ENCODE measurements at regions not wholly inside any gene's neighbourhood (a gene's known extent, or its start where the extent isn't known, plus 50 kb on each side); places are given as distances from the start of the nearest gene placed in this dataset.
"Not testable (repeated sequence)": the region's sequence is repeated elsewhere in the genome, so short reads cannot be mapped to it uniquely, and the experiment has no call there.

GRCh38 chr11:21710809-21711208, 482.1 kb upstream of the ANO5 start:
- no peaks in the 10 kb centered on the region for H3K9me3 ChIP-seq (ENCODE audit: control insufficient read depth in 2 of 3, low read length in 3 of 3)
- intact Hi-C loops (cut with micrococcal nuclease): no loop called here
- ChIA-PET POLR2A (interaction anchor here (0.7 kb wide), 1 partner anchor 84 kb away, joined by 4 read pairs; no protein-coding TSS in a partner anchor), CTCF (no interaction called here)
- H3K4me1 ChIP-seq (ENCODE audit: control insufficient read depth in 2 of 2, insufficient read depth in 2 of 2, low read length in 2 of 2): no peaks in the 10 kb centered on the region
- H3K27ac ChIP-seq (ENCODE audit: low read depth, low read length): no peak overlapping the region
- H3K27ac Mint-ChIP-seq: no peak overlapping the region
- no peaks in the 10 kb centered on the region for H3K27me3 ChIP-seq (ENCODE audit: control insufficient read depth in 2 of 2, insufficient read depth in 2 of 2, low read length in 2 of 2)
- no peak overlapping the region for H3K4me3 ChIP-seq (ENCODE audit: low read length)
- H3K36me3 ChIP-seq (ENCODE audit: control insufficient read depth in 2 of 3, insufficient read depth in 3 of 3, low read length in 3 of 3): no peaks in the 10 kb centered on the region
- peaks cover 0 to 8% (median 3%) of the 10 kb centered on the region in 11 donors for H3K9me3 Mint-ChIP-seq
- DNase-seq (no peak), ATAC-seq (no peak)
- no peaks in the 10 kb centered on the region for H3K36me3 Mint-ChIP-seq
- H3K4me1 Mint-ChIP-seq: no peaks in the 10 kb centered on the region
- no peaks in the 10 kb centered on the region for H3K27me3 Mint-ChIP-seq
- no peak overlapping the region for H3K4me3 Mint-ChIP-seq

DNA sequence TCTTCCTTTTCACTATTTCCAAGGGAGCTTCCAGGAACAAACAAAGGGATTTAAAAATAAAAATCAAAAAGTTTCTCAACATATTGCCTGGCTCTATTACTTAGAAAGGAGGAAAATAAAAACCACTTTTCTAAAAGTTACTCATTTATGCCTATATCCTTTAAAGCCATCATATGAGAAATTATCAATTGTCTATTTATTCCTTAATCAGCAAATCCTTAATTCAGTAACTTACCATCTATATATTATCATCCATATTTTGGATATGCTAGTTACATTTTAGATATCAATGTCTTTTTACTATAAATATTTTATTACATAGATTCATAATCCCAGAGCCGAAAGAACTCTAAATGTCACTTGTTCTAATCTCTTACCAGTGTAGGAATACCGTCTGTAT, 481.5 kb upstream of the ANO5 start:
- Histone ChIP-seq H3K9me3 (ENCODE audit: control insufficient read depth in 2 of 3, low read length in 3 of 3) (no peaks in the 10 kb centered on the region), H3K4me1 (ENCODE audit: control insufficient read depth in 2 of 2, insufficient read depth in 2 of 2, low read length in 2 of 2) (no peaks in the 10 kb centered on the region), H3K27me3 (ENCODE audit: control insufficient read depth in 2 of 2, insufficient read depth in 2 of 2, low read length in 2 of 2) (no peaks in the 10 kb centered on the region), H3K27ac (ENCODE audit: low read depth, low read length) (no peak overlapping the region), H3K36me3 (ENCODE audit: control insufficient read depth in 2 of 3, insufficient read depth in 3 of 3, low read length in 3 of 3) (no peaks in the 10 kb centered on the region), H3K4me3 (ENCODE audit: low read length) (no peak overlapping the region)
- DNase-seq: no peak
- Mint-ChIP-seq H3K27ac (no peak overlapping the region), H3K4me3 (no peak overlapping the region), H3K4me1 (no peaks in the 10 kb centered on the region), H3K9me3 (peaks cover 0 to 8% (median 3%) of the 10 kb centered on the region in 11 donors), H3K27me3 (no peaks in the 10 kb centered on the region), H3K36me3 (no peaks in the 10 kb centered on the region)
- intact Hi-C loops (cut with micrococcal nuclease): no loop called here
- ATAC-seq: no peak
- ChIA-PET CTCF (no interaction called here), POLR2A (interaction anchor here (0.7 kb wide), 1 partner anchor 83 kb away, joined by 4 read pairs; no protein-coding TSS in a partner anchor)

DNA sequence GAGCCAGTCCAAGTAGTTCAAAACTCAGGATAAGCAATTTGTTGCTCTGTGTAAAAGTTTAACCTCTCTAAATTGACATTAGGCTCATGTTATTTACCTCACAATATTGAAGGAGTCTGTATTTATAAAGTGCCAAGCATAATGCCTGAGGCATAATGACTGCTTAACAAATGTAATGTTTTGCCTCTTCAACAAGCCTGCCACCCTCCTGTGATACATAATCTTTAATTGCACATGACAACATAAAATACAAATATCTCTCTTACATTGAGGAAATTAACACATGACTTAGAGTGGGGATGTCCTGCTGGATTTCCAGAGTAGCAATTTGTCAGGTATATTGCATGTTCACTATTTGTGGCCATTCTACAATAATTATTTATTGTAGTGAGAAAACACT, 469.2 kb upstream of the ANO5 start:
- H3K27ac Mint-ChIP-seq: no peak overlapping the region
- Histone ChIP-seq H3K4me3 (ENCODE audit: low read length) (no peak overlapping the region), H3K9me3 (ENCODE audit: control insufficient read depth in 2 of 3, low read length in 3 of 3) (no peaks in the 10 kb centered on the region), H3K36me3 (ENCODE audit: control insufficient read depth in 2 of 3, insufficient read depth in 3 of 3, low read length in 3 of 3) (peaks cover 0 to 3% (median 0%) of the 10 kb centered on the region in 3 experiments), H3K4me1 (ENCODE audit: control insufficient read depth in 2 of 2, insufficient read depth in 2 of 2, low read length in 2 of 2) (no peaks in the 10 kb centered on the region), H3K27me3 (ENCODE audit: control insufficient read depth in 2 of 2, insufficient read depth in 2 of 2, low read length in 2 of 2) (no peaks in the 10 kb centered on the region), H3K27ac (ENCODE audit: low read depth, low read length) (no peak overlapping the region)
- DNase-seq: no peak
- H3K4me3 Mint-ChIP-seq: no peak overlapping the region
- H3K27me3 Mint-ChIP-seq: no peaks in the 10 kb centered on the region
- no peaks in the 10 kb centered on the region for H3K36me3 Mint-ChIP-seq
- POLR2A ChIA-PET: no interaction called here
- no peak for ATAC-seq
- CTCF ChIA-PET: no interaction called here
- peaks cover 0 to 14% (median 3%) of the 10 kb centered on the region in 11 donors for H3K9me3 Mint-ChIP-seq
- intact Hi-C loops (cut with micrococcal nuclease): no loop called here
- no peaks in the 10 kb centered on the region for H3K4me1 Mint-ChIP-seq

DNA sequence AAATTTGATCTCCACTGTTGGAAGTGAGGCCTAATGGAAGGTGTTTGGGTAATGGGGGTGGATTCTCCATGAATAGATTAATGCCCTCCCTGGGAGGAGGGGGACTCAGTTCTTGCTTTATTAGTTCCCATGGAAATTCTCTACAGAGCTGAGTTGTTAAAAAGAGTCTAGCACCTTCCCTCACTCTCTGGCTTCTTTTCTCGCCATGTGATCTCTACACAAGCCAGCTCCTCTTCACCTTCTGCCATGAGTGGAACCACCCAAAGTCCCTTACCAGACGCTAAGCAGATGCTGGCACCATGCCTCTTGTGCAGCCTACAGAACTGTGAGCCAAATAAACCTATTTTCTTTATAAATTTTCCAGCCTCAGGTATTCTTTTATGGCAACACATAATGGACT, 465.8 kb upstream of the ANO5 start:
- Histone ChIP-seq H3K27ac (ENCODE audit: low read depth, low read length) (no peak overlapping the region), H3K4me3 (ENCODE audit: low read length) (no peak overlapping the region), H3K36me3 (ENCODE audit: control insufficient read depth in 2 of 3, insufficient read depth in 3 of 3, low read length in 3 of 3) (no peaks in the 10 kb centered on the region), H3K9me3 (ENCODE audit: control insufficient read depth in 2 of 3, low read length in 3 of 3) (peaks cover 0 to 7% (median 0%) of the 10 kb centered on the region in 3 experiments), H3K27me3 (ENCODE audit: control insufficient read depth in 2 of 2, insufficient read depth in 2 of 2, low read length in 2 of 2) (no peaks in the 10 kb centered on the region), H3K4me1 (ENCODE audit: control insufficient read depth in 2 of 2, insufficient read depth in 2 of 2, low read length in 2 of 2) (no peaks in the 10 kb centered on the region)
- H3K36me3 Mint-ChIP-seq: no peaks in the 10 kb centered on the region
- CTCF ChIA-PET: no interaction called here
- H3K4me1 Mint-ChIP-seq: no peaks in the 10 kb centered on the region
- POLR2A ChIA-PET: no interaction called here
- H3K9me3 Mint-ChIP-seq: peaks cover 0 to 25% (median 5%) of the 10 kb centered on the region in 11 donors
- no peak for ATAC-seq
- no peak overlapping the region for H3K27ac Mint-ChIP-seq
- no peak for DNase-seq
- no peak overlapping the region for H3K4me3 Mint-ChIP-seq
- intact Hi-C loops (cut with micrococcal nuclease): no loop called here
- no peaks in the 10 kb centered on the region for H3K27me3 Mint-ChIP-seq

- Histone ChIP-seq H3K9me3 (ENCODE audit: control insufficient read depth in 2 of 3, low read length in 3 of 3) (no peaks in the 10 kb centered on the region), H3K4me3 (ENCODE audit: low read length) (no peak overlapping the region), H3K36me3 (ENCODE audit: control insufficient read depth in 2 of 3, insufficient read depth in 3 of 3, low read length in 3 of 3) (no peaks in the 10 kb centered on the region), H3K4me1 (ENCODE audit: control insufficient read depth in 2 of 2, insufficient read depth in 2 of 2, low read length in 2 of 2) (no peaks in the 10 kb centered on the region), H3K27me3 (ENCODE audit: control insufficient read depth in 2 of 2, insufficient read depth in 2 of 2, low read length in 2 of 2) (no peaks in the 10 kb centered on the region), H3K27ac (ENCODE audit: low read depth, low read length) (no peak overlapping the region)
- no peaks in the 10 kb centered on the region for H3K4me1 Mint-ChIP-seq
- ChIA-PET CTCF (no interaction called here), POLR2A (no interaction called here)
- H3K27me3 Mint-ChIP-seq: no peaks in the 10 kb centered on the region
- ATAC-seq (no peak), DNase-seq (no peak)
- no peak overlapping the region for H3K4me3 Mint-ChIP-seq
- H3K27ac Mint-ChIP-seq: no peak overlapping the region
- H3K36me3 Mint-ChIP-seq: no peaks in the 10 kb centered on the region
- H3K9me3 Mint-ChIP-seq: peaks cover 0 to 23% (median 9%) of the 10 kb centered on the region in 11 donors
- intact Hi-C loops (cut with micrococcal nuclease): no loop called here
These were observed 456.5 kb upstream of the ANO5 start for GRCh38 chr11:21736404-21736803.

DNA sequence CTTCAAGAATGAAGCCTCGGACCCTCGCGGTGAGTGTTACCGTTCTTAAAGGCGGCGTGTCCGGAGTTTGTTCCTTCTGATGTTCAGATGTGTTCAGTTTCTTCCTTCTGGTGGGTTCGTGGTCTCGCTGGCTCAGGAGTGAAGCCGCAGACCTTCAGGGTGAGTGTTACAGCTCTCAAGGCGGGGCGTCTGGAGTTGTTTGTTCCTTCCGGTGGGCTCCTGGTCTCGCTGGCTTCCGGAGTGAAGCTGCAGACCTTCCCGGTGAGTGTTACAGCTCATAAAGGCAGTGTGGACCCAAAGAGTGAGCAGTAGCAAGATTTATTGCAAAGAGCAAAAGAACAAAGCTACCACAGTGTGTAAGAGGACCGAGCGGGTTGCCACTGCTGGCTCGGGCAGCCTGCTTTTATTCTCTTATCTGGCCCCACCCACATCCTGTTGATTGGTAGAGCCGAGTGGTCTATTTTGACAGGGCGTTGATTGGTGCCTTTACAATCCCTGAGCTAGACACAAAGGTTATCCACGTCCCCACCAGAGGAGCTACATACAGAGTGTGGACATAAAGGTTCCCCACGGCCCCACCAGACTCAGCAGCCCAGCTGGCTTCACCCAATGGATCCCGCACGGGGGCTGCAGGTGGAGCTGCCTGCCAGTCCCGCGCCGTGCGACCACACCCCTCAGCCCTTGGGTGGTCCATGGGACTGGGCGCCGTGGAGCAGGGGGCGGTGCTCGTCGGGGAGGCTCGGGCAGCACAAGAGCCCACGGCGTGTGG, 440.2 kb upstream of the ANO5 start:
- intact Hi-C loops (cut with micrococcal nuclease); POLR2A ChIA-PET; ATAC-seq; H3K27ac ChIP-seq (ENCODE audit: low read depth, low read length); H3K36me3 ChIP-seq (ENCODE audit: control insufficient read depth in 2 of 3, insufficient read depth in 3 of 3, low read length in 3 of 3); CTCF ChIA-PET; H3K4me1 Mint-ChIP-seq; H3K4me1 ChIP-seq (ENCODE audit: control insufficient read depth in 2 of 2, insufficient read depth in 2 of 2, low read length in 2 of 2); H3K36me3 Mint-ChIP-seq; H3K27me3 ChIP-seq (ENCODE audit: control insufficient read depth in 2 of 2, insufficient read depth in 2 of 2, low read length in 2 of 2); H3K9me3 ChIP-seq (ENCODE audit: control insufficient read depth in 2 of 3, low read length in 3 of 3); H3K27me3 Mint-ChIP-seq; H3K4me3 ChIP-seq (ENCODE audit: low read length): not testable (repeated sequence)
- H3K9me3 Mint-ChIP-seq: peaks cover 5 to 34% (median 11%) of the 10 kb centered on the region in 11 donors
- peak overlapping the region in 7 of 10 donors; percentile 7 to 78 (median 52) for H3K4me3 Mint-ChIP-seq
- H3K27ac Mint-ChIP-seq: peak overlapping the region in 1 of 9 donors; percentile 36
- peak in 2 of 9 donors; percentile 6 to 15 for DNase-seq

DNA sequence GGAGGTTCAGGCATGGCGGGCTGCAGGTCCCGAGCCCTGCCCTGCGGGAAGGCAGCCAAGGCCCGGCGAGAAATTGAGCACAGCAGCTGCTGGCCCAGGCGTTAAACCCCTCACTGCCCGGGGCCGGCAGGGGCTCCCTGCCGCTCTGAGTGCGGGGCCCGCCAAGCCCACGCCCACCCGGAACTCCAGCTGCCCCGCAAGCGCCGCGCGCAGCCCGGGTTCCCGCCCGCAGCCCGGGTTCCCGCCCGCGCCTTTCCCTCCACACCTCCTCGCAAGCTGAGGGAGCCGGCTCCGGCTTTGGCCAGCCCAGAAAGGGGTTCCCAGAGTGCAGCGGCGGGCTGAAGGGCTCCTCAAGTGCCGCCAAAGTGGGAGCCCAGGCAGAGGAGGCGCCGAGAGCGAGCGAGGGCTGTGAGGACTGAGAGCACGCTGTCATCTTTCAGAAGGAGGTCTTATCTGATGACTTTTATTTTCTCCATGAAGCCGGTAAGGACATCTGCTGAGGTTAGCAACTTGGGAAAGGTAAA, 439.6 kb upstream of the ANO5 start:
- POLR2A ChIA-PET; intact Hi-C loops (cut with micrococcal nuclease): not testable (repeated sequence)

More for the DNA sequence above, 439.6 kb upstream of the ANO5 start:
- CTCF ChIA-PET; H3K4me3 ChIP-seq (ENCODE audit: low read length); H3K9me3 ChIP-seq (ENCODE audit: control insufficient read depth in 2 of 3, low read length in 3 of 3); H3K27me3 ChIP-seq (ENCODE audit: control insufficient read depth in 2 of 2, insufficient read depth in 2 of 2, low read length in 2 of 2); H3K27me3 Mint-ChIP-seq; DNase-seq; H3K36me3 Mint-ChIP-seq; ATAC-seq; H3K27ac ChIP-seq (ENCODE audit: low read depth, low read length); H3K4me1 ChIP-seq (ENCODE audit: control insufficient read depth in 2 of 2, insufficient read depth in 2 of 2, low read length in 2 of 2); H3K4me1 Mint-ChIP-seq; H3K36me3 ChIP-seq (ENCODE audit: control insufficient read depth in 2 of 3, insufficient read depth in 3 of 3, low read length in 3 of 3); H3K27ac Mint-ChIP-seq: not testable (repeated sequence)
- Mint-ChIP-seq H3K9me3 (peaks cover 4 to 33% (median 12%) of the 10 kb centered on the region in 11 donors), H3K4me3 (peak overlapping the region in 1 of 10 donors; percentile 55)
